Adrenal gland (tissue), 5 donors: ENCODE measurements at regions not wholly inside any gene's neighbourhood (a gene's known extent, or its start where the extent isn't known, plus 50 kb on each side); places are given as distances from the start of the nearest gene placed in this dataset.

Experiments
- POLR2A ChIP-seq, 2 donors: fragments of 450-650 bp; IDR thresholded peaks; one replicate each; pipeline ENCODE4 v1.6.1; 2017; ENCODE audit warnings: antibody characterized with exemption in 2 of 2, mild to moderate bottlenecking in 2 of 2, moderate library complexity in 1 of 2
- TF ChIP-seq, protein P1 (sequence below), 6 experiments: fragments of 450-650 bp in 4 of 6; fragments of 200-600 bp in 2 of 6; sonication (generic) in 1 of 6; IDR thresholded peaks; 1 replicate in 5 of 6; 2 replicates in 1 of 6; pipeline versions ENCODE4 v1.5.1 to v1.8.0; 2016 to 2021; ENCODE audit warnings: antibody characterized with exemption in 6 of 6, mild to moderate bottlenecking in 2 of 6, moderate library complexity in 1 of 6
- donor health status: DM: no; HTN: no; CAD: no.

GRCh38 chrX:106306391-106306947 lies 138.4 kb downstream of the PWWP3B start:
- TF ChIP-seq, protein P1, sequence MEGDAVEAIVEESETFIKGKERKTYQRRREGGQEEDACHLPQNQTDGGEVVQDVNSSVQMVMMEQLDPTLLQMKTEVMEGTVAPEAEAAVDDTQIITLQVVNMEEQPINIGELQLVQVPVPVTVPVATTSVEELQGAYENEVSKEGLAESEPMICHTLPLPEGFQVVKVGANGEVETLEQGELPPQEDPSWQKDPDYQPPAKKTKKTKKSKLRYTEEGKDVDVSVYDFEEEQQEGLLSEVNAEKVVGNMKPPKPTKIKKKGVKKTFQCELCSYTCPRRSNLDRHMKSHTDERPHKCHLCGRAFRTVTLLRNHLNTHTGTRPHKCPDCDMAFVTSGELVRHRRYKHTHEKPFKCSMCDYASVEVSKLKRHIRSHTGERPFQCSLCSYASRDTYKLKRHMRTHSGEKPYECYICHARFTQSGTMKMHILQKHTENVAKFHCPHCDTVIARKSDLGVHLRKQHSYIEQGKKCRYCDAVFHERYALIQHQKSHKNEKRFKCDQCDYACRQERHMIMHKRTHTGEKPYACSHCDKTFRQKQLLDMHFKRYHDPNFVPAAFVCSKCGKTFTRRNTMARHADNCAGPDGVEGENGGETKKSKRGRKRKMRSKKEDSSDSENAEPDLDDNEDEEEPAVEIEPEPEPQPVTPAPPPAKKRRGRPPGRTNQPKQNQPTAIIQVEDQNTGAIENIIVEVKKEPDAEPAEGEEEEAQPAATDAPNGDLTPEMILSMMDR (IDR thresholded peaks at IDR 0.05) = no peak
- TF ChIP-seq POLR2A (IDR thresholded peaks at IDR 0.05) = no peak
